ENCODE measurements at regions not wholly inside any gene's neighbourhood (a gene's known extent, or its start where the extent isn't known, plus 50 kb on each side); places are given as distances from the start of the nearest gene placed in this dataset.
A peak's percentile ranks its signal among the peaks of the same experiment; 100 is the strongest.
"Not testable (repeated sequence)": the region's sequence is repeated elsewhere in the genome, so short reads cannot be mapped to it uniquely, and the experiment has no call there.

DNA sequence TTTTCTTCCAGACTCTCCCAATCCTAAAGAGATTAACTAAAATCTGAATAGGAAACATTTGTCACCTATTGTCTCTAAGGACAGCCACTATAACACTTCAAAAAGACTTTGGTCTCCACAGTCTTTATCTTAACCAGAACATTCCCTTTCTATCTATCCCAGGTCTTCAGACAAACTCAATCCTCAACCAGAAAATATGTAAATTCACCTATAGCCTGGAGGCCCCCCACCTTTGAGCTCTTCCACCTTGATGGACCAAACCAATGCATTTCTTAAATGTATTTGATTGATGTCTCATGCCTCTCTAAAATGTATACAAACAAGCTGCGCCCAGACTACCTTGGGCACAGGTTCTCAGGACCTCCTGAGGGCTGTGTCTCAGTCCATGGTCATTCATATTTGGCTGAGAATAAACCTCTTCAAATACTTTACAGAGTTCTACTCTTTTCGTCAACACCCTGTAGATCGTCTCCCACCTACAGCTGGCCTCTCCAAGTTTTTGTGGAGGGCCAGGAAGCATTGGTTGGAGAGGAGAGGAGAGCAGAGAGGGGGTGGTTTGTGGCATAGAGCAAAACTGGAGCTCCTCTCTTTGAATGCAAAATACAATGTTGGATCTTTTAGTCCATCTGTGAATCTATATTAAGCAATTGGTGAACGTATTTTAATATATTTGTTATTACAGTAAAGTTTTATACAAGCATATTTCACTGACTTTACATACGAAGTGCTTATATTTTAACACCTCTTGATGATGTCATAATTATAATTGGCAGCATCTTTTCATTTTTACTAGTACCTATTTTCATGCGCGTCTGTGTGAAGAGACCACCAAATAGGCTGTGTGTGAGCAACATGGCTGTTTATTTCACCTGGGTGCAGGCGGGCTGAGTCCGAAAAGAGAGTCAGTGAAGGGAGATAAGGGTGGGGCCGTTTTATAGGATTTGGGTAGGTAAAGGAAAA, 230.7 kb upstream of the DUSP10 start:
- no peak overlapping the region for H2AFZ ChIP-seq
- peaks cover 36% of the 10 kb centered on the region for H3K4me1 ChIP-seq (replicated peaks; ENCODE audit: insufficient read depth)

DNA sequence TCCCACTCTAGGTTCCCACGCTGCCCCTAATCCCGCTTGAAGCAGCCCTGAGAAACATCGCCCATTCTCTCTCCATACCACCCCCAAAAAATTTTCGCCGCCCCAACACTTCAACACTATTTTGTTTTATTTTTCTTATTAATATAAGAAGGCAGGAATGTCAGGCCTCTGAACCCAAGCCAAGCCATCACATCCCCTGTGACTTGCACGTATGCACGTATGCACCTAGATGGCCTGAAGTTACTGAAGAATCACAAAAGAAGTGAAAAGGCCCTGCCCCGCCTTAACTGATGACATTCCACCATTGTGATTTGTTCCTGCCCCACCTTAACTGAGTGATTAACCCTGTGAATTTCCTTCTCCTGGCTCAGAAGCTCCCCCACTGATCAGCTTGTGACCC, 229.1 kb upstream of the DUSP10 start:
- H3K27me3 ChIP-seq (ENCODE audit: insufficient read depth, low read depth); intact Hi-C loops (cut with micrococcal nuclease; ENCODE audit: unreplicated experiment); POLR2A ChIA-PET (ENCODE audit: unreplicated experiment); H3K9me3 ChIP-seq (ENCODE audit: insufficient read depth, low read depth); H3K9me2 ChIP-seq (ENCODE audit: insufficient read depth); BruUV-seq (replicated peaks); H4K20me1 ChIP-seq (ENCODE audit: insufficient read depth); H2AFZ ChIP-seq: not testable (repeated sequence)
- Histone ChIP-seq H3F3A (ENCODE audit: insufficient read depth, low read depth) (peaks cover 28% of the 10 kb centered on the region; the same call in 1 of the 2 replicates), H3K79me2 (ENCODE audit: low read depth) (peaks cover 67% of the 10 kb centered on the region), H3K4me1 (replicated peaks; ENCODE audit: insufficient read depth) (peaks cover 36% of the 10 kb centered on the region), H3K36me3 (ENCODE audit: low read depth) (peaks cover 23% of the 10 kb centered on the region), H3K4me3 (peak overlapping the region; percentile 88; the same call in 1 of the 2 replicates), H3K4me2 (peak overlapping the region; percentile 98), H3K27ac (peak overlapping the region; percentile 82; the same call in 1 of the 2 replicates)
- DNase-seq = peak; percentile 8 to 31
- CTCF ChIA-PET = interaction anchor here (1.1 kb wide), 1 partner anchor 9 kb away, joined by 4 read pairs; no protein-coding TSS in a partner anchor

More for the DNA sequence above, 230.7 kb upstream of the DUSP10 start:
- BruUV-seq (replicated peaks) = no TSS peak
- no peaks in the 10 kb centered on the region for H3K9me2 ChIP-seq (ENCODE audit: insufficient read depth)
- TF ChIP-seq, protein P1, sequence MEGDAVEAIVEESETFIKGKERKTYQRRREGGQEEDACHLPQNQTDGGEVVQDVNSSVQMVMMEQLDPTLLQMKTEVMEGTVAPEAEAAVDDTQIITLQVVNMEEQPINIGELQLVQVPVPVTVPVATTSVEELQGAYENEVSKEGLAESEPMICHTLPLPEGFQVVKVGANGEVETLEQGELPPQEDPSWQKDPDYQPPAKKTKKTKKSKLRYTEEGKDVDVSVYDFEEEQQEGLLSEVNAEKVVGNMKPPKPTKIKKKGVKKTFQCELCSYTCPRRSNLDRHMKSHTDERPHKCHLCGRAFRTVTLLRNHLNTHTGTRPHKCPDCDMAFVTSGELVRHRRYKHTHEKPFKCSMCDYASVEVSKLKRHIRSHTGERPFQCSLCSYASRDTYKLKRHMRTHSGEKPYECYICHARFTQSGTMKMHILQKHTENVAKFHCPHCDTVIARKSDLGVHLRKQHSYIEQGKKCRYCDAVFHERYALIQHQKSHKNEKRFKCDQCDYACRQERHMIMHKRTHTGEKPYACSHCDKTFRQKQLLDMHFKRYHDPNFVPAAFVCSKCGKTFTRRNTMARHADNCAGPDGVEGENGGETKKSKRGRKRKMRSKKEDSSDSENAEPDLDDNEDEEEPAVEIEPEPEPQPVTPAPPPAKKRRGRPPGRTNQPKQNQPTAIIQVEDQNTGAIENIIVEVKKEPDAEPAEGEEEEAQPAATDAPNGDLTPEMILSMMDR (conservative IDR thresholded peaks at IDR 0.05) = no peak
- TF ChIP-seq EZH2 (IDR thresholded peaks at IDR 0.05; ENCODE audit: low read depth) = no peak
- intact Hi-C loops (cut with micrococcal nuclease; ENCODE audit: unreplicated experiment) = no loop called here
- H3K79me2 ChIP-seq (ENCODE audit: low read depth) = peaks cover 51% of the 10 kb centered on the region
- CTCF ChIA-PET = interaction anchor here (1.1 kb wide), 1 partner anchor 8 kb away, joined by 4 read pairs; no protein-coding TSS in a partner anchor
- H3K27me3 ChIP-seq (ENCODE audit: insufficient read depth, low read depth) = no peaks in the 10 kb centered on the region
- H4K20me1 ChIP-seq (ENCODE audit: insufficient read depth) = no peaks in the 10 kb centered on the region
- H3K9me3 ChIP-seq (ENCODE audit: insufficient read depth, low read depth) = no peaks in the 10 kb centered on the region
- H3F3A ChIP-seq (ENCODE audit: insufficient read depth, low read depth) = peaks cover 28% of the 10 kb centered on the region; the same call in 1 of the 2 replicates
- peak overlapping the region; percentile 64; the same call in 1 of the 2 replicates for H3K27ac ChIP-seq
- peaks cover 23% of the 10 kb centered on the region for H3K36me3 ChIP-seq (ENCODE audit: low read depth)
- H3K4me2 ChIP-seq = peak overlapping the region; percentile 98
- POLR2A ChIA-PET (ENCODE audit: unreplicated experiment) = no interaction called here
- peak in 1 of 2 experiments; percentile 28 for DNase-seq
- H3K4me3 ChIP-seq = peak overlapping the region; percentile 31; the same call in 1 of the 2 replicates

DNA sequence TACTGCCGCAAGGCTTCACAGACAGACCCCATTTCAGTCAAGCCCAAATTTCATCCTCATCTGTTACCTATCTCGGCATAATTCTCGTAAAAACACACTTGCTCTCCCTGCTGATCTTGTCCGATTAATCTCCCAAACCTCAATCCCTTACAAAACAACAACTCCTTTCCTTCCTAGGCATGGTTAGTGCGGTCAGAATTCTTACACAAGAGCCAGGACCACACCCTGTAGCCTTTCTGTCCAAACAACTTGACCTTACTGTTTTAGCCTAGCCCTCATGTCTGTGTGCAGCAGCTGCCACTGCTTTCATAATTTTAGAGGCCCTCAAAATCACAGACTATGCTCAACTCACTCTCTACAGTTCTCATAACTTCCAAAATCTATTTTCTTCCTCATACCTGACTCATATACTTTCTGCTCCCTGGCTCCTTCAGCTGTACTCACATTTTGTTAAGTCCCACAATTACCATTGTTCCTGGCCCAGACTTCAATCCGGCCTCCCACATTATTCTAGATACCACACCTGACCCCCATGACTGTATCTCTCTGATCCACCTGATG, 227.5 kb upstream of the DUSP10 start:
- DNase-seq = peak; percentile 33 to 46
- H4K20me1 ChIP-seq (ENCODE audit: insufficient read depth); CTCF ChIA-PET; H3K9me2 ChIP-seq (ENCODE audit: insufficient read depth); H3K9me3 ChIP-seq (ENCODE audit: insufficient read depth, low read depth); POLR2A ChIA-PET (ENCODE audit: unreplicated experiment); H3K27me3 ChIP-seq (ENCODE audit: insufficient read depth, low read depth); H2AFZ ChIP-seq; BruUV-seq (replicated peaks): not testable (repeated sequence)
- Histone ChIP-seq H3K27ac (peak overlapping the region; percentile 82), H3K4me1 (replicated peaks; ENCODE audit: insufficient read depth) (peaks cover 51% of the 10 kb centered on the region), H3K36me3 (ENCODE audit: low read depth) (peaks cover 23% of the 10 kb centered on the region), H3F3A (ENCODE audit: insufficient read depth, low read depth) (peaks cover 44% of the 10 kb centered on the region), H3K4me3 (peak overlapping the region; percentile 88), H3K79me2 (ENCODE audit: low read depth) (peaks cover 81% of the 10 kb centered on the region), H3K4me2 (peak overlapping the region; percentile 98)
- intact Hi-C loops (cut with micrococcal nuclease; ENCODE audit: unreplicated experiment) = loop anchor here (1.0 to 5.0 kb wide), 2 partner anchors 11 to 488 kb away; no protein-coding TSS in a partner anchor

DNA sequence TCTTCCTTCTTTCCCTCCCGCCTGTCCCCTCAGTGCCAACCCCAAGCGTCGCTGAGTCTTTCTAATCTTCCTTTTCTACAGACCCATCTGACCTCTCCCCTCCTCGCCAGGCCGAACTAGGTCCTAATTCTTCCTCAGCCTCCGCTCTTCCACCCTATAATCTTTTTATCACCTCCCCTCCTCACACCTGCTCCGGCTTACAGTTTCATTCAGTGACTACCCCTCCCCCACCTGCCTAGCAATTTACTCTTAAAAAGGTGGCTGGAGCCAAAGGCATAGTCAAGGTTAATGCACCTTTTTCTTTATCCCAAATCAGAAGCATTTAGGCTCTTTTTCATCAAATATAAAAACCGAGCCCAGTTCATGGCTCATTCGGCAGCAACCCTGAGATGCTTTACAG, 225.6 kb upstream of the DUSP10 start:
- DNase-seq; H2AFZ ChIP-seq; H3K27me3 ChIP-seq (ENCODE audit: insufficient read depth, low read depth); H3K9me3 ChIP-seq (ENCODE audit: insufficient read depth, low read depth); POLR2A ChIA-PET (ENCODE audit: unreplicated experiment); CTCF ChIA-PET; BruUV-seq (replicated peaks); H4K20me1 ChIP-seq (ENCODE audit: insufficient read depth); H3K9me2 ChIP-seq (ENCODE audit: insufficient read depth): not testable (repeated sequence)
- Histone ChIP-seq H3K79me2 (ENCODE audit: low read depth) (peaks cover 86% of the 10 kb centered on the region), H3F3A (ENCODE audit: insufficient read depth, low read depth) (peaks cover 46% of the 10 kb centered on the region), H3K36me3 (ENCODE audit: low read depth) (peaks cover 19% of the 10 kb centered on the region), H3K4me2 (peak overlapping the region; percentile 78), H3K27ac (peak overlapping the region; percentile 96), H3K4me1 (replicated peaks; ENCODE audit: insufficient read depth) (peaks cover 62% of the 10 kb centered on the region), H3K4me3 (peak overlapping the region; percentile 84)
- intact Hi-C loops (cut with micrococcal nuclease; ENCODE audit: unreplicated experiment) = loop anchor here (5.0 kb wide), 1 partner anchor 490 kb away; no protein-coding TSS in a partner anchor

DNA sequence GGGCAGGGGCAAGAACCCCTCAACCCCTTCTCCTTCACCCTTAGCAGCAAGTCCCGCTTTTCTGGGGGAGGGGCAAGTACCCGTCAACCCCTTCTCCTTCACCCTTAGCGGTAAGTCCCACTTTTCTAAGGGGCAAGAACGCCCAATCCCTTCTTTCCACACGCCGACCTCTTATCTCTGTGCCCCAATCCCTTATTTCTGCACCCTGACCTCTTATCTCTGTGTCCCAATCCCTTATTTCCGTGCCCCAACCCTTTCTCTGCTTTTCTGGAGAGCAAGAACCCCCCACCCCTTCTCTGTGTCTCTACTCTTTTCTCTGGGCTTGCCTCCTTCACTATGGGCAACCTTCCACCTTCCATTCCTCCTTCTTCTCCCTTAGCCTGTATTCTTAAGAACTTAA, 225.0 kb upstream of the DUSP10 start:
- H3K27me3 ChIP-seq (ENCODE audit: insufficient read depth, low read depth); H2AFZ ChIP-seq; H4K20me1 ChIP-seq (ENCODE audit: insufficient read depth); CTCF ChIA-PET; H3K9me3 ChIP-seq (ENCODE audit: insufficient read depth, low read depth); DNase-seq; H3K9me2 ChIP-seq (ENCODE audit: insufficient read depth); POLR2A ChIA-PET (ENCODE audit: unreplicated experiment); BruUV-seq (replicated peaks): not testable (repeated sequence)
- Histone ChIP-seq H3K4me3 (peak overlapping the region; percentile 84), H3K4me1 (replicated peaks; ENCODE audit: insufficient read depth) (peaks cover 62% of the 10 kb centered on the region), H3K79me2 (ENCODE audit: low read depth) (peaks cover 82% of the 10 kb centered on the region), H3K36me3 (ENCODE audit: low read depth) (peaks cover 14% of the 10 kb centered on the region; the same call in 1 of the 2 replicates), H3F3A (ENCODE audit: insufficient read depth, low read depth) (peaks cover 47% of the 10 kb centered on the region), H3K4me2 (peak overlapping the region; percentile 78), H3K27ac (peak overlapping the region; percentile 96)
- intact Hi-C loops (cut with micrococcal nuclease; ENCODE audit: unreplicated experiment) = loop anchor here (5.0 kb wide), 1 partner anchor 490 kb away; no protein-coding TSS in a partner anchor

DNA sequence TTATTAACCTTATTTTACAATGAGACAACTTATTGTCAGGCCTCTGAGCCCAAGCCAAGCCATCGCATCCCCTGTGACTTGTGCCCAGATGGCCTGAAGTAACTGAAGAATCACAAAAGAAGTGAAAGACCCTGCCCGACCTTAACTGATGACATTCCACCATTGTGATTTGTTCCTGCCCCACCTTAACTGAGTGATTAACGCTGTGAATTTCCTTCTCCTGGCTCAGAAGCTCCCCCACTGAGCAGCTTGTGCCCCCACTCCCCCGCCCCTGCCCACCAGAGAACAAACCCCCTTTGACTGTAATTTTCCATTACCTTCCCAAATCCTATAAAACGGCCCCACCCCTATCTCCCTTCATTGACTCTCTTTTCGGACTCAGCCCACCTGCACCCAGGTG, 224.0 kb upstream of the DUSP10 start:
- H3K36me3 ChIP-seq (ENCODE audit: low read depth); CTCF ChIA-PET; H3K9me2 ChIP-seq (ENCODE audit: insufficient read depth); H2AFZ ChIP-seq; BruUV-seq (replicated peaks); H4K20me1 ChIP-seq (ENCODE audit: insufficient read depth); H3K9me3 ChIP-seq (ENCODE audit: insufficient read depth, low read depth); POLR2A ChIA-PET (ENCODE audit: unreplicated experiment); H3K27me3 ChIP-seq (ENCODE audit: insufficient read depth, low read depth): not testable (repeated sequence)
- Histone ChIP-seq H3K79me2 (ENCODE audit: low read depth) (peaks cover 72% of the 10 kb centered on the region), H3K4me2 (peak overlapping the region; percentile 78), H3K4me3 (peak overlapping the region; percentile 84; the same call in 1 of the 2 replicates), H3F3A (ENCODE audit: insufficient read depth, low read depth) (peaks cover 47% of the 10 kb centered on the region), H3K27ac (peak overlapping the region; percentile 96), H3K4me1 (replicated peaks; ENCODE audit: insufficient read depth) (peaks cover 62% of the 10 kb centered on the region)
- intact Hi-C loops (cut with micrococcal nuclease; ENCODE audit: unreplicated experiment) = loop anchor here (5.0 kb wide), 1 partner anchor 491 kb away; no protein-coding TSS in a partner anchor
- DNase-seq = peak; percentile 17 to 78

All from PC-9 (cell line).